HG03520 (cell line): ENCODE measurements at regions not wholly inside any gene's neighbourhood (a gene's known extent, or its start where the extent isn't known, plus 50 kb on each side); places are given as distances from the start of the nearest gene placed in this dataset.

Experiments
- ATAC-seq: cut with Tn5 transposase; IDR thresholded peaks from one replicate; pipeline ENCODE4 v1.9.1; 2021; ENCODE audit warnings: mild to moderate bottlenecking, moderate library complexity; ENCODE audit not compliant: unreplicated experiment

DNA sequence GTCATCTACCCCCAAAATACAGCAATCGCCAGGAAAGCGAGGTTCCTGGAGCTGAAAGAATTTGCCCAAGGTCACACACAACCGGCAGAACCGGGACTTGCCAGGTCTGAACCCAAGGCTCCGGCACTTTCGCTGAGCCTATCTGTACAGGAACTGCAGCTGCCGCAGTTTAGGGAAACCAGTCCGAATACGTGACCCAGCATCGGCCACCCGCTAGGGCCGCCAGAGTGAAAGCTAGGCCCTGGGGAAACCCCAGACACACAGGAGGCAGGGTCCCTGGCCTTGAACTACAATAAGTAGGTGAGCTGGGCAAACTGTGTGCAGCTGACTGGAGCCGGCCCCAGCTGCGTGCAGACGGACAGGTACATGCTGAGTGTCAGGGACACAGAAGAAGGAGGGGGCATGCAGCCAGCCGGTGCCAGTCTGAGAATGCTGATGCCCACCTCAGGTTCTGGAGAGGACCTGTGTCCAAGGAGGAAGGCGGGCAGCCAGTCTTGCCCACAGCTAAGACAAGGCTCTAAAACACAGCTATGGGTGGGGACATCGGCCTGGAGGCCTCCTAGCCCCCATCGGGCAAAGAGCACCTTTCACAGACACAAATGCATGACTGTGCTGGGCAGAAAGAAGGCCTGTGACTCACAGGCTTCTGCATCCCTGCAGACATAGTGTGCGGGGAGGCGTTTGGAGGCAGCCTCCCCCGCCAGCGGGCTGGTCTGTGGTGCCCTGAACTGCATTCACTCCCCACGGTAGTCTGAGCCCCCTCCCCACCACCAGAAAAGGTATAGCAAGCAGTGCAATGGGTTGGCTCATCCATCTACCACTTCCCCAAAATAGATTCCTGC, 107.4 kb upstream of the ID2 start:
- peak; percentile 52 for ATAC-seq

DNA sequence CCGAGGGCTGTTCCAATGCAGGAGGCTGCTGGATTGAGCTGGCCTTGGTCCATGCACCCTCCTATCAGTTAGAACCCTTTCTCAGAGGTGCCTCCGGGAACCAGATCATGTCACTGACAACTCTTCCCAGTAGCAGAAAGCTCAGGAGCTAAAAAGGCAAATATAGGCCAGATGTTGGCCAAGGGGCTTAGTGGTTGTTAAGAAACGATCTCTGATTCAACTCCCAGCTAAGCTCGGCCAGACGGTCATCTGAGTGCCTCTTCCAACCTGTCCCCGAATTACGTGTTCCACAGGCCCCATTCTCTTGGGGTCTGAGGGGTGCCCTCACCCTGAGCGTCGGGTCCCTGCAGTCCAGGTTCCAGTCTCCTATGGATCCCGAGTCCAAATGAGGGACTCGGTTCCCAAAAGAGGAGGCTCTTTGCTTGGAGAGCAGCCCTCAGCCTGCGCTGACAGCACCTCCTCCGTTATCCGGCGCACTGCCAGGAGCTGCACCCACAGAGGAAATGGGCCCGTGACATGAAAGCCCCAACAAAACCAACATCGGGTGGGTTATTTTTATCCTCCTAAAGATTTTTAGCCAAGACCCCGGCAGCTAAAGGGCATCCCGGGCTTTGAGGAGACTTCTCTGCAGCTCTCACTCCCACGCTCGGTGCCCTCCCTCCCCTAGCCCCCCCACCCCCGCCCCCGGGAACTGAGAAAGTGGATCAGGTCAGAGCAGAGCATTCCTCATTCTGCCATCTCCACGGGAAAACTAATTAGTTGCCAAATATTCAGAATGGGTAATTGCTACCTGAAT, 106.6 kb upstream of the ID2 start:
- ATAC-seq = no peak

DNA sequence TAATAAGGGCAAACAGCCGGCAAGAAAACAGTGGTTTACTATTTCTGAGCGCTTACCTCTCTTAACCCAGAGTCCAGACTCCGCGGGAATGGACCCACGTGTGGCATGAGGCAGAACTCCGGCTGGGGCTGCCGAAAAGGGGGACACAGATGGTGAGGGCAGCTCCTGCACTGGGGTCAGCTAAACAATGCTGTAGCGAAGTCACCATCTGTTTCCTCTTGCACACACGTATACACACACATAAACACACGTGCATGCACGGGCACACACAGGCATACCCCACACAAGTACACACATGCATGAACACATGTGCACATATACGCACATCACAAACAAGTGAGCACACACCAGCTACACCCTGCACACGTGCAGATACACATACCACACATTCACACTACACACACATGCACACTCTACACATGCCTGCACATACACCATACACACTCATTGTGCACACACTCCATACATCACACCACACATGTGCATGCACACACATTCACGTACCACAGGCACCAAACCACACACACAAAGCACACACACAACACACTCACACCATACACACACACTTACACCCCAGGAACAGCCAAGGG, 105.9 kb upstream of the ID2 start:
- ATAC-seq = no peak

DNA sequence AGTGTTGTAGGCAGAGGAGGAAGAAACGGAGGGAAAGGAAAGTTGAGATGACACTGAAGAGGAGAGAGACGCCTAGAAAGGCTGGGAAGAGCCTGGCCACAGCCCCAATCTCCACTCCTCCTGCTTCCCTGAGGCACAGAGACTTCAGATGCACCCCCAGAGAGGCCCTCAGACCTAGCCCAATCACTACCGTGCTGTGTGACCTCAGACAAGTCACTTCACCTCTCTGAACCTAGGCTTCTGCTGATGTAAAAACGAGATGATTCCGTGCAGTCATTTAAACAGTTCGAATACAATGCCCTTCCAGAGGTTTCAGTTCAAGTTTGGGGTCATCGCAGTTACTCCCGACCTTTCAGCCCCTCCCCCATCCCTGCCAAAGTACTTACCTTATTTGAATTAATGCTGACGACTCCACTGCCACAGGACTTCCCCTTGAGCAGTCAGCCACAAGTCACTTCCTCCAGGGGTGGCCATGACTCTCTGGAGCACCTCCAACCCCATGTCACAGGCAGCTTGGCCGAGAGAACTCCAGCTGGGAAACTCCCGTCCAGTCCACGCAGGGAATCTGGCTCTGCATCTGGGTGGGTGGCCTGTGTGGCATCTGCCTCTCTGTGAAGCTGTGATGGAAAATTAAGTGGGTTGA, 105.2 kb upstream of the ID2 start:
- no peak for ATAC-seq

DNA sequence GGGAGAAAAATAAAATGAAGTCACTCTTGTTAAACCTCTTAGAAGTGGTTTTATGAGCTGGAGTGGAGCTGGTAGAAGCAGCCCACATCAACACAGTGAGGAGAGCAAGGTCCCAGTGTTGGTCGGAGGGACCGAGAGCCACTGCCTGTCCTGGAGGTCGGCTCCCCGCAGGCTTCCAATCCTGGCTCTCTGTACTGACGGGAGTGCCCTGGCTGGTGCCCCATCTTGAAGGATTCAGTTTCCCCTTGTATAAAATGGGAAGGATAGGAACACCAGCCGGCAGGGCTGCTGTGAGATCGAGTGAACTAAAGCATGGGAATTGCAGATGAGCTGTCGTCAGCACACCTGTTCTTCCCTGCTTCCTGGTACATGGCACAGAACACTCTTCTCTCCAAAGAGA, 104.3 kb upstream of the ID2 start:
- ATAC-seq = no peak

DNA sequence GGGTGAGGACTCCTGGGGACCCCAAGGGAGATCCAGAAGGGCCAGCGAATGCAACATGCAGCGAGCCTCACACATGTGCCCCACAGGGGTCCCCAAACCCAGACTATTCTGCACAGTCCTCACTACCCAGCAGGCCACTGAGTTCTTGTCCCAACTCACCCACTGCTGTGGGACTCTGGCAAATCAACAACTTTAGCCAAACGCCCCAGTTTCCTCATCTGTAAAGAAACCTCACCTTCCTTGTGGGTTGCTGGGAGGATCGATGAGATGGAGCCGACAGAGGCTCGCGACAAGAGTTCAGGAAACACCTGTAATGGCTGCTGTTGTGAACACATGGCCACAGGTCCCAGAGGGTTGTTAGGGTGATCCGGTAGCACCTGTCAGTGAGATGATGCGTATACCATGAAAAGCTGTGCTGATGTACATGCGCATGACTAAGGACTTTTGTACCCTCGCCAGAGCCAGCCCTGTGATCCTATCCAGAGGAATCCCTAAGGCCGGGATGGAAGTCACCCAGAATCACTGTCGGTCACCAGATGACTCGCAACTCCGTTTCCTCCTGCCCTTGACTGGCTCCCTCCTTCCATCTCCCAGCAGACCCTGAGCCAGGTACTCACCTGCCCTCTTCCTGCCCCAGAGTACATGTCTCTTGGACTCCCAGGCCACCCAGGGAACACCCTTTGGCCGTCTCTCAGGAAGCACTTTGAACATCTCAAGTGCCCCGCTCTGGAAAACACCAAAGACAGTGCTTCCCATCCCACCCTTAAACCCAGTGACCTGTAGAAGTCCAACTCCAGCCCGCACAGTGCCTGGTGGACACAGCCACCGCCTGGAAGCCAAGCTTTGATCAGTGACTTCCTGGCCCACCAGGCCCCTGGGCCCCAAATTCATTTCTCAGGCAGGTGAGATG, 103.3 kb upstream of the ID2 start:
- no peak for ATAC-seq

DNA sequence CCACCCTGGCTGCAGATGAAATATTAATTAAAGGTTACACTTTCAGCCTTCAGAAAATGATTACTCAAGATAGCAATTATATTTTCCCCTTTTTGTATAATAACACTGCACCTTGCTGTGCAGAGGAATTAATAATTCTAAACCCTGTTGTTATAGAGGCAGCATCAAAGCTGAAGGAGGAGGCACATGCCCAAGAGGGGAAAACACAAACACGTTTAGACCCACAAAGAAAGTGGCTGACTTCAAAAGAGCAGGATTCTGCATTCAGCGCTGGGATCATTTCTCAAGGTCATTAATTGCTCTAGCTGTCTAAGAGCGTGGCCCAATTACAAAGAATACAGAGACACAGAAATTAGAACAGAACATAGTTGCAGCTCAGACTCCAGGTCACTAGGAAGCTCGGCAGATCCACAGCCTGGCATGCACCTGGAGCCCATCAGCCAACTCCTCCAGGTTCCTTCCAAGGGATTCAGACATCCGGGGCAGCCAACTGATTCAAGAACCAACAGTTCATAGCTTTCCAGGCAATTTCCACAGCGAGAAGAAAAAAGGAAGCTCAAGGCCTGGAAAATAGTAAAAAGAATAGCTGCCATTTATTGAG, 102.3 kb upstream of the ID2 start:
- ATAC-seq = no peak

DNA sequence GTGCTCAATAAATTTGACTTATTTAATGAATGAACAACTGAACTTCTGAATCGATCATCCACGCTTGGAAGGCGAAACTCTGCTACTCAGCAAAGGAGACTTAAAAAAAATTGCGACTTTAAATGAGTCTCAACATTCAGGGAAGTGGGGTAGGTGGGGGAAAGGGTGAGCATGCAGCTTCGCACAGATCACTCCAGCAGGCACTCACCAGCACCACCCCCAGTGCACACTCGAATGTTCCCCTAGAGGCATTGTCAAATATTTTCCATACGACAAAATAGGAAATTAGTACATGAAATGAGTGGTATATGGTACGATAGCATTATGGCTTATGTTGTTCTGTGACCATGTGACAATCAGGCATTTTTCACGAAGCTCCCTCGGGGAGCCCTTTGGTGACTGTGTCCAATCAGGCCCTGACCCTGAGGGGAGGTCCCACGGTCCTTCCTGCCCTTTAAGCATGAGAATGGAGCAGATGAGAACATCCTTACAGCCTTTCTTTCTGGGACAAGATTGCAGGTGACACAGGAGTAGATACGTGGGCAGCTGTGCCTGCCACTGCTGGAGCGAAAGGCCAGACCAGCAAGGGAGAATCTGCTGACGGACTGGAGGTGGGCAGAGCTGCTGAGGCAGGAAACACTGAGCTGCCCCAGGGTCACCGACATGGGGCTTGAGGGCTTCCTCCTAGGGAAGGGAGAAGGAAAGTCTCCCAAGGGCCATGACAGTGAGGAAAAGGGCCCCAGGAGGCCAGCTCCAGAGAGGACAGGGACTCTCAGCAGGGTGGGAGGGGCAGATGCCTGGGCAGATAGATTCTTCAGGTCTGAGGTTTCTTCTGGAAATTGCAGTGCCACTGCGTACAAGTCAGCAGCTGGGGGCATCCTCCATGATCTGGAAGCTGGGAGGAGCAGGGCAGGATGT, 101.3 kb upstream of the ID2 start:
- ATAC-seq = no peak

DNA sequence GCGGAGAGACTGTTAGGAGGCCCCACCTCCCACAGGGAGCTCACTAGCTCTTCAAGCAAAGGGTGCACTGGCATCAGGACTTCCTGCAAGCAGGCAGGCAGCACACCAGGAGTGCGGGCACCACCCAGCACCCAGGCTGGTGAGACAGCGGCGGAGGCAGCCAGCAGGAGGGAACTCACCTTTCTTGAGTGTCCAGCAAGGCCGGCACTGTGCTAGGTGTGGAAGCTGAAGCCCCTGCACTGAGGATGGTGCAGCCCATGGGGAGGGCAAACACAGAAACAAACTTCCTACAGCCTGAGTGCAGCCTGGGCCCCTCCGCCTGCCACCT, 100.7 kb upstream of the ID2 start:
- no peak for ATAC-seq

DNA sequence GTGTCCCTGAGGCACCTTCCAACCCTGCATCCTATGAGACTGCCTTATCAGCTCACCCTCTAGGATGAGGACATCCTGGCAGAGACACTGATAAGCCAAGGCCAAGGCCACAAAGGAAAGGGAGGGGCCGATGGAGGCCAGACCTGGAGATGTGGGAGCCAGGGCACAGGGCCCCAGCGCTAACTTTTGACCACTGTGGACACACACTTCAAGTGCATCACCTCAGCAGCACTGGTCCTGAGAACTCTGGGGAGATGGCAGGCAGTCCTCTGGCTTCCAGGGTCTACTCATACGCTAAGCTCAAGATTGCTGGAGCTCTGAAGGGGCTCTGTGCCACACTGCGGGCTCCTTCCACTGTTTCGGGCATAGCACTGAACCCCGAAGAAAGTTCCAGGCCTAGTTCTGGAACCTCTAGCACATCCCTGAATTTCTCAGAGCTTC, 100.2 kb upstream of the ID2 start:
- ATAC-seq = no peak

DNA sequence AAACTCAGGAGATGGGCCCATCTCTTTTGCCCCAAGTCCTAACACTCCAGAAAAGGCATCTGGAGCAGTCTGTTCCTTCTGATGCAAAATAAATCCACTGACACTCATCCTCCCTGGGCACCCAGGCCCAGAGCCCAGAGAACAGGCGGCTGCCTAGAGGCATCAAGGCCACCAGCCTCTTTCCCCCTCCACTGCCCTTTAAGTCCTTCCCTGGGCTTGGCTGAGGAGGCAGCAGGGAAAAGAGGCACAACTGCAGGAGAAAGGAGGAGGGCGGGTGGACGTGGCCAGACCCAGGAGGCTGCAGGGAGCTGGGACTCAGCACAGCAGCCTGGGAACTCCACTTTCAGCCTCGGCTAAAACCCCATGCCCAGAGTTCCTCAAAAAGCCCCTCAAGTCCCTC, 99.7 kb upstream of the ID2 start:
- no peak for ATAC-seq

DNA sequence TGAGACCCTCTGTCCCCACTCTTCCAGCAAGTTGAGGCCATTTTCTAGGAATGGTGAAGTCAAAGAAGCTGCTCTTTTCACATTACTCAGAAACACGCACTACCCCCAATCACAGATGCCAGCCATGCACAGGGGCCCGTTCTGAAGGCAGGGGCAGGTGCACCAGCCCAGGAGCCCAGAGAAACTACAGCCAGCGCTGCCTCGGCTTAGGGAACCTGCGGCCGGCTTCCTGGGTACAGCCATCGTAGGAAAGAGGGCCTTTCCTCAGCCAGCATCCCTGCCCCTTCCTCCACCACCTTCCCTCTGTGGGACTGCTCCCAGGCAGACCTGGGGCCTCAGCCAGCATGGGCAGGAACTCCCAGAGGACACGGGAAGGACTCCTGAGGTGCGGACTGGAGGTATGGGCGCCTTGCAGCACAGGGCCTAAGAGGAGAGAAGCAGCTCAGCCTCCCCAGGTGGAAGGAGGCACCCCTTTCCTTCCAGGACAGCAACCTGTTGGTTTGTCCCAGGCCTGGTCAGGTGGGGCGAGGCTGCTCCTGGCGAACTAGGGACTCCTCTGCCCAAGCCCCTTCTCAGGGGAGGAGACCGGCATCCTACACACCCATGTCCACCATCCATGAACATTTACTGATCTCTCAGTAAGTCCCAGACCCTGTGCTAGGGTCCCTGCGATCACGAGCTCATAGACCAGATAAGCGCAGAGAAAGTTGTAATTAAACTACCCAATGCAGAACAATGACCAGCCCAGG, 99.0 kb upstream of the ID2 start:
- peak; percentile 14 for ATAC-seq

DNA sequence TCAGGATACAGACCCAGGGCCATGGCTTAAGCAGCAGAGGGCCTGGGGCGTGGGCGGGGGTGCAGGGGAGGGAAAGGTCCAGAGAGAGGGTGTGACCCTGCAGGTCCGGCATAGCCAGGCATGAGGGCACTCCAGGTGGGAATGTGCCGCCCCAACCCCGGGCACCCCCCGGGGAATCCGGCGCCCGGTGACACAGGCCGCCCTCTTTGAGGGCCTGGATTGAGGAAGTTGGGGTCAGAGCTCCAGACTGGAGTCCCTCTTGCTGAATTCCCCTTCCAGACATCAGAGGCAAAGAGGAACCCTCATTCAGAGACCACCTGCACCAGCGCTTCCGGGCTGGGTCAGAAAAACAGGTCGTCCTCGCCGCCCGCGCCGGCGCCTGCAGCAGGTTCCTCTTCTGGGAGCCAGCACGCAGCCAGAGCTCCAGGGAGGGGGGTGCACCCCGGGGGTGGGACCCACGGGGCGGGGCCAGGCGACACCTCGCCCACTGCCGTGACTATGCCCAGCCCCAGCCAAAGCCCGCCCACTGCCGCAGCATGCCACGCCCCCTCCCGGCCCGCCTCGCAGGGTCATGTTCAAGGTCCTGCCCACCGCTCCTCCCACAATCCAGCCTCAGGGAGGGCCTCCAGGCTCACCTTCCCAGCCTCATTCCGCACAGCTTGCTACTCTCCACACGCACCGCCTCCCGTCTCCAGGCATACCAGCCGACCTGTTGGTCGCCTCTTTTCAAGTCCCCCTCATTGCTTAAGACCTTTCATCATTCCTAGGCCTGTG, 98.3 kb upstream of the ID2 start:
- ATAC-seq = peak; percentile 66

DNA sequence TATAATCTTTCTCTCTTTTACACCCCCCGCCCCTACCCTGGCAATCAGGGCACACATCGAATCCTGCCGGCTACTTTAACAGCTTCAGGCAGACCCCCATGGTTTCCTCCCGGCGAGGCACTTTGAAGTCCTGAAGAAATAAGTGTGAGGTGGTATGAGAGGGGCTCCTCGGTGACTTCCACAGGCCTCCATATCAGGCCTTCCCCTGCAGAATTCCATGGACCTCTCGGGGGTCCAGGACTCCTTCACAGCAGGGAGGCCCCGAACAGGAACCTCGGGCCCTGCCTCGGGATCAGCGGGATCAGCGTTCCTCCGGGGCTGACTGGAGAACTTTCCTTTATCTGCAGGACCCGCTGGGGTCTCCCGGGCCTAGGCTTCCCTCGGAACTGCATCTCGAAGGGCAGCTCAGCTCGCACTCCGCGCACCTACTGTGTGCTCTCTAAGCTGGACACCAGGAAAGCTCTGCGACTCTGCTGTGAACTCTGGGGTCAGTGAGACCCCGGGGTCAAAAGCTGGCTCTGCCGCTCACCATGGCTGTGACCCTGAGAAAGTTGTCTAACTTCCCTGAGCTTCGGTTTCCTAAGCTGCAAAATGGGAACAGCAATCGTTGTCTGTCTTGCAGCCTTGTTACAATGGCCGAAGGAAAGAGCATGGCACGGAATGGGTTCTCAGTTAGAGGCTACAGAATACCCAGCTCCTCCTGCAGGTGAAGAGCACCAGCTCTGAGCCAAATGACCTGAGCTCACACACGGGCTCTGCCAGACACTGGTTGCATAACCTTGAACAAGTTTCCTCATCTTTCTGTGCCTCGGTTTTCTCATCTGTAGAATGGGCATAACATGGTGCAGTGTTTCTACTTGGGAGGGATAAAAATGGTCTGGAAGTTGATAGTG, 97.4 kb upstream of the ID2 start:
- ATAC-seq = no peak

DNA sequence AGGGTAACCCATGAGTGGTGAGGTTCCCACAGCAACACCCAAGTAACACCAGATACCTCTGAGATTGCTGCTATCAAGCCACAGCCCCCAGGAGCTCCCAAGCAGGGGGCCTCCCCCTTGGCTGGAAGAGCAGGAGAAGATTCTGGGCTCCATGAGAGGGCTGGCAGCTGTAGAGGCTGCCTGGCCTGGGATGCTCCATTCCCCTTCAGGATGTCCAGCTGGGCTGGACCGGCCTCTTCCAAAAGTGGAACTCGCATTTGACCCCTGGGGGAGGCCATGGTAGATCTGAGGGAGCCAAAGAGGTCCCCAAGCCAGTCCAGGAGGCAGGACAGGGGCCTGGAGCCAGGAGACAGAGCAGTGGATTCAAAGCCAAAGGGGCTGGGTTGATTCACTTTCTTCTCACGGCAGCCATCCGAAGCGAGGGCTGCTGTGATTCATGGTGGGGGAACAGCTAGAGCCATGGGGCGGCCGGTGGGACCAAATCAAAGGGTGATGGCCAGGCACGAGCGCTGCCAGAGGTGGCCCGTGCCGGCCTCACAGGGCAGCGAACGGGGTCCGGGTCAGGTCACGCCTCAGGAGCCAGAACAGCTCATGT, 95.3 kb upstream of the ID2 start:
- no peak for ATAC-seq

DNA sequence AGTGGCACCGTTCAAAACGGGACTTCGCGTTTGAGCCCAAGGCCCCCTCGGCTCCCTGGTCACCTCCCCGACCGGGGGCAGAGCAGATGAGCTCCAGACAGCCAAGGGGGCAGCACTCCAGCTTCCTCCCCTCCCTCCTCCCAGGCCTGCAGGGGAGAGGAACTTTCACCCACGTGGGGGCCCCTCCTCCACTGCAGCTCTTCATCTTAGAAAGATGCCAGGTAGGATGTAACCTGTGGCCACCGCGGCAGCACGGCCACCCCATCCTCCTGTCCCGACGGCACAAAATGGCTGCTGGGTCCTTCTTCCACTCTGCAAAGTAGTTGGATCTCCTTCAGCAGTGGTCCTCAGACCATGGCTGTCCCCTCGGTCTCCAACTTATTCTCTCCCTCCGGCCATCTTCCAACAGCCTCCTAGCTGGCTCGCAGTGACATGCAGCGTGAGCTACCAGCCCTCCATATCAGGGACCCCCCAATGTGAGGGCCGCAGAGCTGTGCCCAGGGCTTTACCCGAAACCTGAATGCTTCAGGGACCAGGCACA, 94.5 kb upstream of the ID2 start:
- no peak for ATAC-seq
